HCT116 (cell line): ENCODE measurements at regions not wholly inside any gene's neighbourhood (a gene's known extent, or its start where the extent isn't known, plus 50 kb on each side); places are given as distances from the start of the nearest gene placed in this dataset.

ENCODE experiments used
- EGR1 ChIP-seq: IDR thresholded peaks from 2 replicates; pipeline ENCODE4 v1.6.1; 2012; ENCODE audit warnings: low read depth
- EZH2 ChIP-seq: fragments of 200-600 bp; sonication (generic); IDR thresholded peaks from 2 replicates; pipeline ENCODE4 v1.6.1; 2017; ENCODE audit warnings: antibody characterized with exemption, mixed run types
- JUND ChIP-seq: IDR thresholded peaks from 2 replicates; pipeline ENCODE4 v1.6.1; 2012
- POLR2A ChIP-seq: IDR thresholded peaks from 2 replicates; pipeline ENCODE4 v1.7.0; 2011; ENCODE audit warnings: borderline replicate concordance; ENCODE audit not compliant: insufficient read depth, insufficient read length; ENCODE audit errors: extremely low read depth
- POLR2AphosphoS5 ChIP-seq: IDR thresholded peaks from 2 replicates; pipeline ENCODE4 v1.6.1; 2011; ENCODE audit warnings: mild to moderate bottlenecking, low read depth, low read length, moderate library complexity
- RAD21 ChIP-seq: IDR thresholded peaks from 2 replicates; pipeline ENCODE4 v1.6.1; 2012; ENCODE audit warnings: low read depth, mild to moderate bottlenecking
- SP1 ChIP-seq: IDR thresholded peaks from 2 replicates; pipeline ENCODE4 v1.6.1; 2012; ENCODE audit warnings: low read depth
- SRF ChIP-seq: IDR thresholded peaks from 2 replicates; pipeline ENCODE4 v1.6.1; 2012; ENCODE audit warnings: low read depth
- YY1 ChIP-seq: IDR thresholded peaks from 2 replicates; pipeline ENCODE4 v1.6.1; 2011; ENCODE audit warnings: low read length, low read depth, moderate library complexity, mild to moderate bottlenecking; ENCODE audit not compliant: insufficient replicate concordance; ENCODE audit errors: extremely low read depth
- TF ChIP-seq, protein P1 (sequence below): IDR thresholded peaks from 2 replicates; pipeline ENCODE4 v1.6.1; 2012; ENCODE audit warnings: low read depth
- TF ChIP-seq, protein P2 (sequence below), 3 experiments: fragments of 200-600 bp in 1 of 3; sonication (generic) in 1 of 3; IDR thresholded peaks in 2 of 3; conservative IDR thresholded peaks in 1 of 3; 2 replicates each; pipeline ENCODE4 v1.5.1; 2012 to 2017; ENCODE audit warnings: low read depth in 2 of 3, low read length in 2 of 3, antibody characterized with exemption in 1 of 3, borderline replicate concordance in 1 of 3, control low read depth in 1 of 3, mild to moderate bottlenecking in 1 of 3, mixed read lengths in 1 of 3, mixed run types in 1 of 3, moderate library complexity in 1 of 3; ENCODE audit not compliant: insufficient read depth in 1 of 3
- TF ChIP-seq, protein P3 (sequence below): IDR thresholded peaks from 2 replicates; pipeline ENCODE4 v1.6.1; 2012

DNA sequence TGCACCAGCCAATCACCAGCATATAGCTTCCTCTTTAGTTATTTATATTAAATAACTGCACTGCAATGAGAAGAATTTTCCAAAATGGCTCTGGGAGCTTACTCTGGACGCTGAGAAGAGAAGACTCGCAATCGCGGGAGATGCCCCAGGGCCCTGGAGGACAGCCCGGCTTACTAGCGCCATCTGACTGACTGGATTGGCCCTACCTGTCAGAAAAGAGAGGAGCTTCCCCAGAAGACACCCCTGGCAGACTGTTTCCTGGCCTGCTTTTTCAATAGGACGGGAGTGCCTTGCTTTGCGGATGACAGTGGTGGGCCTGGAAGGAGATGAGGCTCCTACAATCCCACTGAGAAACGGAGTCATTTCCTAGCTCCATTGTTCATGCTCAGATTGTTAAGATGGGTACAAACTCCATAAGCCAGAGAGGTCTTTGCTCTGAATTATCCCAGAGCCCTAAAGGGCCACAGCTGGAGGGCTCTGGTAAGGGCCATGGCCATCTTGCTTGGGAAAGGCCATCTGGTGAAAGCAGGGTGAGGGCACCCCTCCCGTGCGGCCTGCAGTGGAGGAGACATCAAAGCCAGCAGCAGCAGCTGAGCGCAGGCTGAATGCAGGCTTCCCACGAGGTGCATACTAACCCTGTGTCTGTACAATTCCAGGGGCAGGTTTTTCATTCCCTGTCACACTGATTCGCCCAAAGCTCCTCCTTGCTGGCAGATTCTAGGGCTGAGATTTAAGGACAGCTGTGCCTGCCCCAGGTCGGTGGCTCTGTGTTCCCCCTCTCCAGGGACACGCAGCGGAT is 92.1 kb downstream of the GALR1 start:
- TF ChIP-seq, protein P1, sequence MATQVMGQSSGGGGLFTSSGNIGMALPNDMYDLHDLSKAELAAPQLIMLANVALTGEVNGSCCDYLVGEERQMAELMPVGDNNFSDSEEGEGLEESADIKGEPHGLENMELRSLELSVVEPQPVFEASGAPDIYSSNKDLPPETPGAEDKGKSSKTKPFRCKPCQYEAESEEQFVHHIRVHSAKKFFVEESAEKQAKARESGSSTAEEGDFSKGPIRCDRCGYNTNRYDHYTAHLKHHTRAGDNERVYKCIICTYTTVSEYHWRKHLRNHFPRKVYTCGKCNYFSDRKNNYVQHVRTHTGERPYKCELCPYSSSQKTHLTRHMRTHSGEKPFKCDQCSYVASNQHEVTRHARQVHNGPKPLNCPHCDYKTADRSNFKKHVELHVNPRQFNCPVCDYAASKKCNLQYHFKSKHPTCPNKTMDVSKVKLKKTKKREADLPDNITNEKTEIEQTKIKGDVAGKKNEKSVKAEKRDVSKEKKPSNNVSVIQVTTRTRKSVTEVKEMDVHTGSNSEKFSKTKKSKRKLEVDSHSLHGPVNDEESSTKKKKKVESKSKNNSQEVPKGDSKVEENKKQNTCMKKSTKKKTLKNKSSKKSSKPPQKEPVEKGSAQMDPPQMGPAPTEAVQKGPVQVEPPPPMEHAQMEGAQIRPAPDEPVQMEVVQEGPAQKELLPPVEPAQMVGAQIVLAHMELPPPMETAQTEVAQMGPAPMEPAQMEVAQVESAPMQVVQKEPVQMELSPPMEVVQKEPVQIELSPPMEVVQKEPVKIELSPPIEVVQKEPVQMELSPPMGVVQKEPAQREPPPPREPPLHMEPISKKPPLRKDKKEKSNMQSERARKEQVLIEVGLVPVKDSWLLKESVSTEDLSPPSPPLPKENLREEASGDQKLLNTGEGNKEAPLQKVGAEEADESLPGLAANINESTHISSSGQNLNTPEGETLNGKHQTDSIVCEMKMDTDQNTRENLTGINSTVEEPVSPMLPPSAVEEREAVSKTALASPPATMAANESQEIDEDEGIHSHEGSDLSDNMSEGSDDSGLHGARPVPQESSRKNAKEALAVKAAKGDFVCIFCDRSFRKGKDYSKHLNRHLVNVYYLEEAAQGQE: no peak
- TF ChIP-seq POLR2A (no peak), POLR2AphosphoS5 (no peak), SP1 (no peak), SRF (no peak), RAD21 (no peak), JUND (no peak), YY1 (no peak), EGR1 (no peak), EZH2 (no peak)
- TF ChIP-seq, protein P2, sequence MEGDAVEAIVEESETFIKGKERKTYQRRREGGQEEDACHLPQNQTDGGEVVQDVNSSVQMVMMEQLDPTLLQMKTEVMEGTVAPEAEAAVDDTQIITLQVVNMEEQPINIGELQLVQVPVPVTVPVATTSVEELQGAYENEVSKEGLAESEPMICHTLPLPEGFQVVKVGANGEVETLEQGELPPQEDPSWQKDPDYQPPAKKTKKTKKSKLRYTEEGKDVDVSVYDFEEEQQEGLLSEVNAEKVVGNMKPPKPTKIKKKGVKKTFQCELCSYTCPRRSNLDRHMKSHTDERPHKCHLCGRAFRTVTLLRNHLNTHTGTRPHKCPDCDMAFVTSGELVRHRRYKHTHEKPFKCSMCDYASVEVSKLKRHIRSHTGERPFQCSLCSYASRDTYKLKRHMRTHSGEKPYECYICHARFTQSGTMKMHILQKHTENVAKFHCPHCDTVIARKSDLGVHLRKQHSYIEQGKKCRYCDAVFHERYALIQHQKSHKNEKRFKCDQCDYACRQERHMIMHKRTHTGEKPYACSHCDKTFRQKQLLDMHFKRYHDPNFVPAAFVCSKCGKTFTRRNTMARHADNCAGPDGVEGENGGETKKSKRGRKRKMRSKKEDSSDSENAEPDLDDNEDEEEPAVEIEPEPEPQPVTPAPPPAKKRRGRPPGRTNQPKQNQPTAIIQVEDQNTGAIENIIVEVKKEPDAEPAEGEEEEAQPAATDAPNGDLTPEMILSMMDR (IDR thresholded peaks at IDR 0.05 in 2 of 3, conservative IDR thresholded peaks at IDR 0.05 in 1 of 3; ENCODE audit: borderline replicate concordance in 1 of 3, insufficient read depth in 1 of 3, low read depth in 2 of 3, low read length in 2 of 3): no peak
- TF ChIP-seq, protein P3, sequence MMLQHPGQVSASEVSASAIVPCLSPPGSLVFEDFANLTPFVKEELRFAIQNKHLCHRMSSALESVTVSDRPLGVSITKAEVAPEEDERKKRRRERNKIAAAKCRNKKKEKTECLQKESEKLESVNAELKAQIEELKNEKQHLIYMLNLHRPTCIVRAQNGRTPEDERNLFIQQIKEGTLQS: no peak
